HG03460 (cell line): ENCODE measurements at regions not wholly inside any gene's neighbourhood (a gene's known extent, or its start where the extent isn't known, plus 50 kb on each side); places are given as distances from the start of the nearest gene placed in this dataset.

ENCODE experiments used
- ATAC-seq: cut with Tn5 transposase; IDR thresholded peaks from one replicate; pipeline ENCODE4 v1.9.1; 2021; ENCODE audit not compliant: unreplicated experiment

- ATAC-seq: no peak
Measured at GRCh38 chr12:130073721-130074120, 88.5 kb upstream of the FZD10 start.

- no peak for ATAC-seq
Measured at GRCh38 chr12:130074661-130075406, 87.4 kb upstream of the FZD10 start.

GRCh38 chr12:130075497-130076076 is 86.7 kb upstream of the FZD10 start:
- no peak for ATAC-seq

- no peak for ATAC-seq
Measured at GRCh38 chr12:130076126-130076525, 86.1 kb upstream of the FZD10 start.

- ATAC-seq: no peak
Measured at GRCh38 chr12:130076752-130077151, 85.5 kb upstream of the FZD10 start.

- ATAC-seq: no peak
Measured at GRCh38 chr12:130078852-130079251, 83.4 kb upstream of the FZD10 start.

- no peak for ATAC-seq
Measured at GRCh38 chr12:130079279-130079678, 83.0 kb upstream of the FZD10 start.

- ATAC-seq: no peak
Measured at GRCh38 chr12:130080205-130080604, 82.1 kb upstream of the FZD10 start.

- ATAC-seq: no peak
Measured at GRCh38 chr12:130081117-130081805, 81.0 kb upstream of the FZD10 start.

- no peak for ATAC-seq
Measured at GRCh38 chr12:130083002-130083401, 79.3 kb upstream of the FZD10 start.

- ATAC-seq: no peak
Measured at GRCh38 chr12:130083734-130084133, 78.5 kb upstream of the FZD10 start.

GRCh38 chr12:130084359-130084758 is 77.9 kb upstream of the FZD10 start:
- no peak for ATAC-seq

- ATAC-seq: no peak
Measured at GRCh38 chr12:130086248-130086647, 76.0 kb upstream of the FZD10 start.

- no peak for ATAC-seq
Measured at GRCh38 chr12:130086797-130087196, 75.5 kb upstream of the FZD10 start.

GRCh38 chr12:130087222-130087621 is 75.0 kb upstream of the FZD10 start:
- ATAC-seq: no peak

GRCh38 chr12:130088504-130088903 is 73.8 kb upstream of the FZD10 start:
- no peak for ATAC-seq

- no peak for ATAC-seq
Measured at GRCh38 chr12:130090542-130090941, 71.7 kb upstream of the FZD10 start.

GRCh38 chr12:130093380-130093779 is 68.9 kb upstream of the FZD10 start:
- no peak for ATAC-seq

- no peak for ATAC-seq
Measured at GRCh38 chr12:130097342-130097741, 64.9 kb upstream of the FZD10 start.

GRCh38 chr12:130097798-130098255 is 64.4 kb upstream of the FZD10 start:
- ATAC-seq: no peak

GRCh38 chr12:130098301-130099005 is 63.8 kb upstream of the FZD10 start:
- no peak for ATAC-seq
